ENCODE measurements at regions not wholly inside any gene's neighbourhood (a gene's known extent, or its start where the extent isn't known, plus 50 kb on each side); places are given as distances from the start of the nearest gene placed in this dataset.

GRCh38 chr6:91094806-91095475 lies 508.1 kb upstream of the MAP3K7 start:
- H3K4me2 ChIP-seq (ENCODE audit: control insufficient read depth, extremely low read depth, insufficient read depth, low read depth, low read length), result no peak overlapping the region
- no peak for FAIRE-seq

GRCh38 chr6:91094341-91094740 lies 507.5 kb upstream of the MAP3K7 start:
- TF ChIP-seq CTCF (optimal IDR thresholded peaks at IDR 0.05 in 1 of 3, IDR thresholded peaks at IDR 0.05 in 1 of 3, conservative IDR thresholded peaks at IDR 0.05 in 1 of 3; ENCODE audit: extremely low read depth in 1 of 3, insufficient read depth in 2 of 3, low read length in 3 of 3), result no peak
- no peak overlapping the region for H3K9ac ChIP-seq (ENCODE audit: control insufficient read depth, extremely low read depth, insufficient read depth, low read length)
- H3K4me3 ChIP-seq (ENCODE audit: control insufficient read depth in 2 of 3, extremely low read depth in 1 of 3, insufficient read depth in 2 of 3, low read depth in 1 of 3, low read length in 3 of 3), result no peak overlapping the region
- dilution Hi-C loops (cut with MboI; ENCODE audit: extremely low pct_ligation_motif_present, low sequenced_read_pairs), result no loop called here
- H3K27me3 ChIP-seq (ENCODE audit: control insufficient read depth, extremely low read depth, insufficient read depth, low read length), result no peaks in the 10 kb centered on the region
- H3K36me3 ChIP-seq (ENCODE audit: control insufficient read depth in 2 of 2, extremely low read depth in 1 of 2, insufficient read depth in 2 of 2, low read length in 2 of 2), result no peaks in the 10 kb centered on the region
- H3K9me3 ChIP-seq (ENCODE audit: control insufficient read depth, low read depth, low read length), result no peaks in the 10 kb centered on the region
- H3K9me1 ChIP-seq (ENCODE audit: control insufficient read depth, extremely low read depth, insufficient read depth, low read length), result no peaks in the 10 kb centered on the region
- no peak overlapping the region for H2AFZ ChIP-seq (ENCODE audit: control insufficient read depth, low read length)
- FAIRE-seq, result no peak
- no peaks in the 10 kb centered on the region for H4K20me1 ChIP-seq (ENCODE audit: control insufficient read depth, extremely low read depth, insufficient read depth, low read length)
- H3K27ac ChIP-seq (ENCODE audit: control insufficient read depth, insufficient read depth, low read length), result no peak overlapping the region
- no peaks in the 10 kb centered on the region for H3K4me1 ChIP-seq (ENCODE audit: control insufficient read depth, extremely low read depth, insufficient read depth, low read length)
- no peak for DNase-seq (ENCODE audit: low read depth, low spot score)
- no peak overlapping the region for H3K4me2 ChIP-seq (ENCODE audit: control insufficient read depth, extremely low read depth, insufficient read depth, low read depth, low read length)
- no peaks in the 10 kb centered on the region for H3K79me2 ChIP-seq (ENCODE audit: control insufficient read depth, insufficient read depth, low read length)

More at GRCh38 chr6:91094806-91095475, 508.1 kb upstream of the MAP3K7 start:
- no peaks in the 10 kb centered on the region for H3K9me1 ChIP-seq (ENCODE audit: control insufficient read depth, extremely low read depth, insufficient read depth, low read length)
- H4K20me1 ChIP-seq (ENCODE audit: control insufficient read depth, extremely low read depth, insufficient read depth, low read length), result no peaks in the 10 kb centered on the region
- no peaks in the 10 kb centered on the region for H3K36me3 ChIP-seq (ENCODE audit: control insufficient read depth in 2 of 2, extremely low read depth in 1 of 2, insufficient read depth in 2 of 2, low read length in 2 of 2)
- no peak overlapping the region for H3K27ac ChIP-seq (ENCODE audit: control insufficient read depth, insufficient read depth, low read length)
- H2AFZ ChIP-seq (ENCODE audit: control insufficient read depth, low read length), result no peak overlapping the region
- dilution Hi-C loops (cut with MboI; ENCODE audit: extremely low pct_ligation_motif_present, low sequenced_read_pairs), result no loop called here
- no peak overlapping the region for H3K4me3 ChIP-seq (ENCODE audit: control insufficient read depth in 2 of 3, extremely low read depth in 1 of 3, insufficient read depth in 2 of 3, low read depth in 1 of 3, low read length in 3 of 3)
- no peaks in the 10 kb centered on the region for H3K27me3 ChIP-seq (ENCODE audit: control insufficient read depth, extremely low read depth, insufficient read depth, low read length)
- H3K9me3 ChIP-seq (ENCODE audit: control insufficient read depth, low read depth, low read length), result no peaks in the 10 kb centered on the region
- no peaks in the 10 kb centered on the region for H3K79me2 ChIP-seq (ENCODE audit: control insufficient read depth, insufficient read depth, low read length)
- no peaks in the 10 kb centered on the region for H3K4me1 ChIP-seq (ENCODE audit: control insufficient read depth, extremely low read depth, insufficient read depth, low read length)
- no peak overlapping the region for H3K9ac ChIP-seq (ENCODE audit: control insufficient read depth, extremely low read depth, insufficient read depth, low read length)
- no peak for DNase-seq (ENCODE audit: low read depth, low spot score)
- no peak for TF ChIP-seq EZH2 (IDR thresholded peaks at IDR 0.05; ENCODE audit: low read length)
- TF ChIP-seq CTCF (optimal IDR thresholded peaks at IDR 0.05 in 1 of 3, IDR thresholded peaks at IDR 0.05 in 1 of 3, conservative IDR thresholded peaks at IDR 0.05 in 1 of 3; ENCODE audit: extremely low read depth in 1 of 3, insufficient read depth in 2 of 3, low read length in 3 of 3), result no peak

Measured in keratinocyte (primary cell).